CD8-positive, alpha-beta memory T cell (primary cell): ENCODE measurements at regions not wholly inside any gene's neighbourhood (a gene's known extent, or its start where the extent isn't known, plus 50 kb on each side); places are given as distances from the start of the nearest gene placed in this dataset.

ENCODE experiments used
- CTCF ChIA-PET: fragments of 350-600 bp; sonication (Branson Sonifier 250); formaldehyde crosslinking; loops from one replicate; lab custom pipeline; 2021; ENCODE audit warnings: antibody characterized with exemption; lab: Charles Lee
- POLR2A ChIA-PET: fragments of 350-600 bp; sonication (Branson Sonifier 250); formaldehyde crosslinking; loops from one replicate; lab custom pipeline; 2021; ENCODE audit warnings: antibody characterized with exemption; lab: Charles Lee
- DNase-seq, 5 donors: peaks; one replicate each; pipeline versions ENCODE4 v3.0.0 to v3.0.0-alpha.2; 2020 to 2022; ENCODE audit warnings: mixed read lengths in 1 of 5
- H3K27ac ChIP-seq: one replicate; pipeline ENCODE4 v1.7.0; 2013; ENCODE audit warnings: low read depth, mild to moderate bottlenecking, low read length, moderate library complexity
- H3K27me3 ChIP-seq: 2 replicates; pipeline ENCODE4 v1.7.0; 2013; ENCODE audit warnings: low read length, mild to moderate bottlenecking; ENCODE audit not compliant: insufficient read depth, poor library complexity, severe bottlenecking
- H3K36me3 ChIP-seq: 2 replicates; pipeline ENCODE4 v1.7.0; 2013; ENCODE audit warnings: mild to moderate bottlenecking, low read length, moderate library complexity; ENCODE audit not compliant: insufficient read depth
- H3K4me1 ChIP-seq: 2 replicates; pipeline ENCODE4 v1.7.0; 2013; ENCODE audit warnings: mild to moderate bottlenecking, low read length, moderate library complexity; ENCODE audit not compliant: insufficient read depth
- H3K4me3 ChIP-seq: 2 replicates; pipeline ENCODE4 v1.7.0; 2013; ENCODE audit warnings: mild to moderate bottlenecking, low read length
- H3K9me3 ChIP-seq: 2 replicates; pipeline ENCODE4 v1.7.0; 2013; ENCODE audit warnings: mild to moderate bottlenecking, low read length
- H3K27ac Mint-ChIP-seq, 8 donors: one replicate each; pipeline ENCODE4 v1.8.0; 2020 to 2021; ENCODE audit warnings: mixed read lengths in 8 of 8, mild to moderate bottlenecking in 6 of 8, inconsistent platforms in 3 of 8, moderate library complexity in 3 of 8
- H3K27me3 Mint-ChIP-seq, 2 donors: one replicate each; pipeline ENCODE4 v1.8.0; 2020 to 2021; ENCODE audit warnings: mixed read lengths in 2 of 2, mild to moderate bottlenecking in 1 of 2, moderate library complexity in 1 of 2
- H3K36me3 Mint-ChIP-seq, 3 donors: one replicate each; pipeline ENCODE4 v1.8.0; 2020 to 2021; ENCODE audit warnings: mixed read lengths in 3 of 3, inconsistent platforms in 1 of 3, mild to moderate bottlenecking in 1 of 3
- H3K4me1 Mint-ChIP-seq, 3 donors: one replicate each; pipeline ENCODE4 v1.8.0; 2020 to 2021; ENCODE audit warnings: mixed read lengths in 3 of 3, inconsistent platforms in 1 of 3, mild to moderate bottlenecking in 1 of 3
- H3K4me3 Mint-ChIP-seq, 7 donors: one replicate each; pipeline ENCODE4 v1.8.0; 2020 to 2021; ENCODE audit warnings: mixed read lengths in 7 of 7, mild to moderate bottlenecking in 6 of 7, moderate library complexity in 4 of 7, inconsistent platforms in 2 of 7
- H3K9me3 Mint-ChIP-seq, 5 donors: one replicate each; pipeline ENCODE4 v1.8.0; 2020 to 2022; ENCODE audit warnings: mixed read lengths in 5 of 5, mild to moderate bottlenecking in 3 of 5, moderate library complexity in 2 of 5, inconsistent platforms in 1 of 5

DNA sequence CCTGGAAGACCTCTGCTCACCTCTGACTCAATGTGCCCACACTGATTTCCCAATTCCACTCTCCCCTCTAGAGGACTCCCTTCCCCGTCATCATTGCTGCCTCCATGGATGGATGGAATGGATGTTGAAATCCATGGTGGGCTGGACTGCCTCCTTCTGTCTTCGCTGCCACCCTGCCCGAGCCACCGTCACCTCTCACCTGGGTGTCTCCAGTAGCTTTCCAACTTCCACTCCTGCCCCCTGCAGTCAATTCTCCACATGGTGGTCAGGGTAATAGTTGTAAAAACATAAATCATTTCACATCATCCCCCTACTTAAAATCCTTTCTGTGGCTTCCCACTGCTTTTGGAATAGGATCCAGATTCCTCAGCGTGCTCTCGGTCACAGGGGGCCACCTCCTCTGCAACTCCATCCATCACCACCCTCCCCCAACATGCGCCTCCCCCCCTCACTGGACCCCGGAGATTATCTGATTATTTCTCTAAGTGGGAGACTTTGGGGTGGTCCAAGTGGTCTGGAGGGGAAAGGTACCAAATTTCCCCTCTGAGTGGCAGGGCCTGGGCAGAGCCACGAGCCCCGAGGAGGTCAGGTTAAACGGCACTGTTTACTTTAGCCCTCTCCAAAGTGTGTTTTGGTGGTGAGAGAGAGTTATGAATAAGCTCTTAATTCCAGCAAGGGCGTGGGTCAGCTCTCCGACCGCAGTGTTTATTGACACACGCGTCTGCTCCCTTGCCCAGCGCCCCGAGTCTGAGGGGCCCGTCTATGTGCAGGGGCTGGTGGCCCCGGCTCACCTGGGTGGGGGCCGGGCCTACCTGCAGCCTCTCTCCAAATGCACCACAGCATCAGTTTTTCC, 313.7 kb downstream of the MN1 start:
- H3K4me1 Mint-ChIP-seq = no peaks in the 10 kb centered on the region
- H3K27me3 Mint-ChIP-seq = peaks cover 8% of the 10 kb centered on the region in 2 donors
- Histone ChIP-seq H3K27ac (no peak overlapping the region), H3K4me1 (no peaks in the 10 kb centered on the region), H3K9me3 (no peaks in the 10 kb centered on the region), H3K27me3 (no peaks in the 10 kb centered on the region), H3K4me3 (no peak overlapping the region), H3K36me3 (no peaks in the 10 kb centered on the region)
- no peak for DNase-seq
- H3K27ac Mint-ChIP-seq = no peak overlapping the region
- H3K9me3 Mint-ChIP-seq = peaks cover 0 to 10% (median 2%) of the 10 kb centered on the region in 5 donors
- H3K4me3 Mint-ChIP-seq = no peak overlapping the region
- H3K36me3 Mint-ChIP-seq = peaks cover 0 to 8% (median 4%) of the 10 kb centered on the region in 3 donors
- CTCF ChIA-PET = no interaction called here
- POLR2A ChIA-PET = no interaction called here

- no peaks in the 10 kb centered on the region for H3K27me3 ChIP-seq
- no peak overlapping the region for H3K27ac ChIP-seq
- peaks cover 0 to 8% (median 4%) of the 10 kb centered on the region in 3 donors for H3K36me3 Mint-ChIP-seq
- no peak overlapping the region for H3K27ac Mint-ChIP-seq
- H3K4me1 Mint-ChIP-seq = no peaks in the 10 kb centered on the region
- H3K4me3 Mint-ChIP-seq = no peak overlapping the region
- CTCF ChIA-PET = no interaction called here
- no peaks in the 10 kb centered on the region for H3K4me1 ChIP-seq
- H3K4me3 ChIP-seq = no peak overlapping the region
- H3K36me3 ChIP-seq = no peaks in the 10 kb centered on the region
- H3K9me3 ChIP-seq = no peaks in the 10 kb centered on the region
- DNase-seq = no peak
- H3K9me3 Mint-ChIP-seq = peaks cover 0 to 10% (median 6%) of the 10 kb centered on the region in 5 donors
- H3K27me3 Mint-ChIP-seq = peaks cover 8% of the 10 kb centered on the region in 2 donors
- POLR2A ChIA-PET = no interaction called here
Observed at GRCh38 chr22:27488456-27489177, 312.9 kb downstream of the MN1 start.

DNA sequence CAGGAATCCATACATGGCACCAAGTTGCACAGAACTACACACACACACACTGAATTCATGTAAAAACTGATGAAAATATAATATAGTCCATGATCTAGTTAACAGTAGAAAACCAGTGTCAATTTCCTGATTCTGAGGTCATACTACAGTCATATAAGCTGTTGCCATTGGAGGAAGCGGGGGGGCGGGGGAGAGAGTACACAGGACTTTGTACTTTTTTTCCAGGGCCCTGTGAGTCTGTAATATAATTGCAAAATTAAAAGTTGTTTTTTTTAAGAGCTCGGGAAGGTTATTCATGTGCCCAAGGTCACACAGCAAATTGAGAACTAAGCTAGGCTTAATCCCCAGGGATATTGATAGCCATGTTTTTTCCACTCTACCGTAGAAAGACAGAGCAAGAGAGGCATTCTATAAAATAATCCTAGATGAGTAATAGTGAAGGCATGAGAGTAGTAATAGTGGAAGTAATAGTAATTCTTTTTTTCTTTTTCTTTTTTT, 312.3 kb downstream of the MN1 start:
- Histone ChIP-seq H3K36me3 (no peaks in the 10 kb centered on the region), H3K27me3 (no peaks in the 10 kb centered on the region), H3K4me1 (no peaks in the 10 kb centered on the region), H3K27ac (no peak overlapping the region), H3K4me3 (no peak overlapping the region), H3K9me3 (no peaks in the 10 kb centered on the region)
- Mint-ChIP-seq H3K27ac (no peak overlapping the region), H3K4me3 (no peak overlapping the region), H3K4me1 (no peaks in the 10 kb centered on the region), H3K9me3 (peaks cover 0 to 10% (median 6%) of the 10 kb centered on the region in 5 donors), H3K27me3 (peaks cover 8% of the 10 kb centered on the region in 2 donors), H3K36me3 (peaks cover 0 to 8% (median 4%) of the 10 kb centered on the region in 3 donors)
- CTCF ChIA-PET = no interaction called here
- DNase-seq = no peak
- POLR2A ChIA-PET = no interaction called here

DNA sequence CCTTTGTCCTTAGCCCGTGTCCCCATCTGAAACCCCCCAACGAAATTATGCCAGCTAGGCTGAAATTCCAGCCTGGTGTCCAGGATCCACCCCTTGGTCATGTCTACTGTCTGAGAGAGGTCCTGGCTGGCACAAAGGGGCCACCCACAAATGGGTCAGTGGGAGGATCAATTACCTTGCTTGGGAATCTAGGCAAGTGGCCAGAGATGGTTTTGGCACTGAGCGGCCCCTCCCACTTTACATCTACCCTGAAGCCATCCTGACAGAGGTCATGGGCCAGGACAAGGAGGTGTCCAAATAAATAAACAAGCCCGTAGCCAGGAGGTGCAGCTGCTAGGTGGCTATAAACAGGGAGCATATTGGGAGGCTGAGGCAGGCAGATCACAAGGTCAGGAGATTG, 311.5 kb downstream of the MN1 start:
- no peak overlapping the region for H3K4me3 ChIP-seq
- DNase-seq = no peak
- no peaks in the 10 kb centered on the region for H3K27me3 ChIP-seq
- Mint-ChIP-seq H3K36me3 (peaks cover 0 to 8% (median 4%) of the 10 kb centered on the region in 3 donors), H3K4me3 (no peak overlapping the region), H3K27ac (no peak overlapping the region), H3K27me3 (peaks cover 8% of the 10 kb centered on the region in 2 donors), H3K4me1 (no peaks in the 10 kb centered on the region), H3K9me3 (peaks cover 0 to 10% (median 6%) of the 10 kb centered on the region in 5 donors)
- H3K9me3 ChIP-seq = no peaks in the 10 kb centered on the region
- no peaks in the 10 kb centered on the region for H3K36me3 ChIP-seq
- no peaks in the 10 kb centered on the region for H3K4me1 ChIP-seq
- H3K27ac ChIP-seq = no peak overlapping the region
- ChIA-PET CTCF (no interaction called here), POLR2A (no interaction called here)

DNA sequence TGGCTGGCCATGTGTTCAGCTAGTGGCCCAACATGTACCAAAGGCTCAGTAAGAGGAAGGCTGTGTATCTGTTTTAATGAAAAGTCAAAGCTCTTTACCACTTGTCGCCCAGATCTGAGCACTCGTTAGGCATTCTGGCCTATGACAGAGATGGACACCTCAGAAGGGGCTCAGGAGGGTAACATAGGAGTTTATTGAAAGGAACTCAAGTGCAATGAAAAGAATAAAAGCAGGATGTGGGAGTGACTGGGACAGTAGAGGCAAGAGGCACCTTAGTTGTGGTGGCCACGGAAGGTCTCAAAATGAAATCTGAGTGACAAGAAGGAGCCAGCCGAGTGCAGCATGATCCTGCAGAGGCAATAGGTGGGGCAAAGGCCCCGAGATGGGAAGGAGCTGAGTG, 309.7 kb downstream of the MN1 start:
- Mint-ChIP-seq H3K27ac (no peak overlapping the region), H3K9me3 (peaks cover 0 to 10% (median 6%) of the 10 kb centered on the region in 5 donors), H3K4me1 (no peaks in the 10 kb centered on the region), H3K27me3 (peaks cover 8% of the 10 kb centered on the region in 2 donors), H3K4me3 (peak overlapping the region in 1 of 7 donors; percentile 8), H3K36me3 (peaks cover 0 to 8% (median 4%) of the 10 kb centered on the region in 3 donors)
- no peaks in the 10 kb centered on the region for H3K9me3 ChIP-seq
- no peak overlapping the region for H3K27ac ChIP-seq
- H3K4me1 ChIP-seq = no peaks in the 10 kb centered on the region
- H3K36me3 ChIP-seq = no peaks in the 10 kb centered on the region
- H3K4me3 ChIP-seq = no peak overlapping the region
- ChIA-PET CTCF (no interaction called here), POLR2A (no interaction called here)
- DNase-seq = no peak
- H3K27me3 ChIP-seq = no peaks in the 10 kb centered on the region

DNA sequence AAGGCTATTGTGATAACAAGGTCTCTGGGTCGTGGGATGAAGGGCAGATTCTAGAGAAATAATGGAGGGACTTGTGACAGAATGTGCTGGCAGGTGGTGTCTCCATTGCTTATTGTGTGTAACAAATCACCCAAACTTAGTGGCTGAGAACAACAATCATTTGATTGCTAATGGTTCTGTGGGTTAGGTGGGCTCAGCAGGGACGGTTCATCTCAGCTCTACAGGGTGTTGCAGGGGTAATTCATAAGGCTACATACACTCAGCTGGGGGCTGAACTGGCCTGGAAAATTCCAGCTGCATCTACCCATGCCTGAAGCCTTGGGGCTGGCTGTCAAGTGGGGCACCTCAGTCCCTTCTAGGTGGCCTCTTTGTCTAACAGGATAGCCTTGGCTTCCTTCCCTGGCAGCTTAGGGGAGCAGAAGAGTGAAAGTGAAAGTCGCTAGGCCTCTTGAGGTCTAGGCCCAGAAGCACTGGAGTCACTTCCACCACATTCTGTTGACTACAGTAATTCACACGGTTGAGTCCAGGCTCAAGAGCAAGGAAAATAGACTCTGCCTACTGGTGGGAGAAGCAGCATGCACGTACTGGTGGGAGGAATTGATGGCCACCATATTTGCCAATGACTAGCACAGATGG, 308.9 kb downstream of the MN1 start:
- no peak overlapping the region for H3K4me3 ChIP-seq
- DNase-seq = no peak
- Mint-ChIP-seq H3K27ac (no peak overlapping the region), H3K9me3 (peaks cover 0 to 10% (median 6%) of the 10 kb centered on the region in 5 donors), H3K4me3 (no peak overlapping the region), H3K4me1 (no peaks in the 10 kb centered on the region), H3K36me3 (peaks cover 0 to 8% (median 4%) of the 10 kb centered on the region in 3 donors), H3K27me3 (peaks cover 5 to 8% of the 10 kb centered on the region in 2 donors)
- H3K36me3 ChIP-seq = no peaks in the 10 kb centered on the region
- H3K9me3 ChIP-seq = no peaks in the 10 kb centered on the region
- POLR2A ChIA-PET = no interaction called here
- CTCF ChIA-PET = no interaction called here
- no peaks in the 10 kb centered on the region for H3K27me3 ChIP-seq
- H3K4me1 ChIP-seq = no peaks in the 10 kb centered on the region
- H3K27ac ChIP-seq = no peak overlapping the region

DNA sequence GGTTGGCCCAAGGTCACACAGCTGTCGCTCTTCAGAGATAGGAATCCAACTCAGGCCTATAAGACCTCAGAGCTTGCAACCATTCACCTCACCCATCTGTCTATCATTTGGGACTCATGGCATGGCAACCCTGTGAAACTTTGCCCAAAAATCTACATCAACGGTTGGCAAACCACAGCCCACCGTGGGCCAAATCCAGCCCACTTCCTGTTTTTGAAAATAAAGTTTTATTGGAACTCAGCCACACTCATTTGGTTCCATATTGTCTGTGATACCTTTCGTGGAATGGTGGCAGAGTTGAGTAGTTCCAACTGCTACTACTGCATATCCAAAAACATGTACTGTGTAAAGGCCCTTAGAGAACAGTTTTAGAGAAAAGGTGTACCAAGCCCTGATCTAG, 307.8 kb downstream of the MN1 start:
- POLR2A ChIA-PET = no interaction called here
- H3K4me3 ChIP-seq = no peak overlapping the region
- H3K27me3 Mint-ChIP-seq = peaks cover 5 to 7% of the 10 kb centered on the region in 2 donors
- peaks cover 0 to 8% (median 4%) of the 10 kb centered on the region in 3 donors for H3K36me3 Mint-ChIP-seq
- H3K36me3 ChIP-seq = no peaks in the 10 kb centered on the region
- H3K4me1 Mint-ChIP-seq = no peaks in the 10 kb centered on the region
- H3K9me3 ChIP-seq = no peaks in the 10 kb centered on the region
- no peak overlapping the region for H3K4me3 Mint-ChIP-seq
- CTCF ChIA-PET = no interaction called here
- H3K27ac ChIP-seq = no peak overlapping the region
- no peak overlapping the region for H3K27ac Mint-ChIP-seq
- H3K4me1 ChIP-seq = no peaks in the 10 kb centered on the region
- H3K9me3 Mint-ChIP-seq = peaks cover 0 to 10% (median 6%) of the 10 kb centered on the region in 5 donors
- H3K27me3 ChIP-seq = no peaks in the 10 kb centered on the region
- DNase-seq = no peak
